NCI-H748 treated with DMSO at 0.1 percent for 48 hours (cell line): ENCODE measurements at regions not wholly inside any gene's neighbourhood (a gene's known extent, or its start where the extent isn't known, plus 50 kb on each side); places are given as distances from the start of the nearest gene placed in this dataset.

Experiments used
- DNase-seq: peaks from one replicate; lab custom pipeline; 2025; lab: John Stamatoyannopoulos, UW

DNA sequence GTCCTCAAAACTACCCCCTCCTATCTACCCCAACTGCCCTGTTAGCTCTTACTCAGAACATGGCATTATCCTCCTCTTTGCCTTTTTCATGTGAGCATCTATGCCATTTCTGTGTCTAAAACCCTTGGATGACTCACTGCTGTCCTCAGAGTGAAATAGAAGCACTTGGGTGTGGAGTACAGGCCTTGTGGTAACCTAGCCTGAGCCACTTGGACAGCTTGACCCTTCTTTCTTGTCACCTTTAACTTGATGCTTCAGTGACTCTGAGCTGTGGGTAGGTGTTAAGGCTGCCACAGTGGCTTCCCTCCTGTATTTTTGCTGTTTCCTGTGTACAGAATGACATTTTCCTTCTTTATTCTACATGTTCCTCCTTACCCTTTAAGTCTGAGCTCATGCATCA, 391.4 kb downstream of the SH3GL2 start:
- DNase-seq, result no peak

DNA sequence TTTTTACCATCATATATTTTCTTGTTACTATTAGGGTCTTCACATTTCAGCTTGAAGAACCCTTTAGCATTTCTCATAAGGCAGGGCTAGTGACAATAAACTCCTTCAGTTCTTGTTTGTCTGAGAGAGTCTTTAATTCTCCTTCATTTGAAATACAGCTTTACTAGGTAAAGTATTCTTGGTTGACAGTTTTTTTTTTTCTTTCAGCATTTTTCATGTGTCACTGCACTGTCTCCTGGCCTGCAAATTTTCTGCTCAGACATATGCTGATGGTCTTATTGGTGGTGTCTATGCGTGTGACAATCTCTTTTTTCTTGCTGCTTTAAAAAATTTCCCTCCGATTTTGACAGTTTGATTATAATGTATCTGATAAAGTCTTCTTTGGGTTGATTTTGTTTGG, 399.9 kb downstream of the SH3GL2 start:
- DNase-seq, result no peak

DNA sequence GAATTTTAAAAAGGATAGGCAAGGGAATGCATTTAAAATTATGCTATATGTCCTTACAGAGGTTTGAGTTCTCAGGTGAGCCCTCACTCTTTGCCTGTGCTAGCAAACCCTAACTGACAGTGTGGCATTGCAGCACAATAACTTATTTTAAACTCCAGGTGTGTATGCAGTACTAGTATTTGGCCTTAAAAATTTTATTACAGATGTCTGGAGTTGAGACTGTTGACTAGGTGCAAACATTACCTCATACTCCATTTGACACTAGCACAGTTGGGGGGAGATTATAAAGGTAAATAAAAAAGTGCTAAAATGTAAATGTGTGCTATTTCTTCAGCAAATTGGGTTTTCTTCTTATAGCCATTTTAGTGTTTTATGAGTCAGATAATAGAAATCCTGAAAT, 407.7 kb downstream of the SH3GL2 start:
- peak; percentile 16 for DNase-seq

DNA sequence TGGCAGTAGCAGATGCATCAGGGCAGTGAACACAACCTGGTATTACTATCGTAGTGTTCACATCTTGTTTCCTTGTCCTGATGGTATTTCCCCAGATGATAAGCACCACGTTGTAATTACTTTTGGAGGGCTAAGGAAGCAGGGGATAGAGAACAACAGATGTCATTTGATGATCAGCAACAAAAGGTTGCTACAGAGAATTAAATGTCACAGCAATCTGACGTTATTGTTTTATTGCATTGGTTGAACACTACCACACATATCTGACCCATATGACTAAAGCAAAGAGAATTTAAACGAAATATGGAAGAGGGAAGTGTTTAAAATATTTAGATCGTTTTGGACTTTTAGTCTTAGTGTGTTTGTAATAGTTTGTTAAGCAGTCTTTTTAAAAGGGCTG, 408.3 kb downstream of the SH3GL2 start:
- DNase-seq, result no peak

DNA sequence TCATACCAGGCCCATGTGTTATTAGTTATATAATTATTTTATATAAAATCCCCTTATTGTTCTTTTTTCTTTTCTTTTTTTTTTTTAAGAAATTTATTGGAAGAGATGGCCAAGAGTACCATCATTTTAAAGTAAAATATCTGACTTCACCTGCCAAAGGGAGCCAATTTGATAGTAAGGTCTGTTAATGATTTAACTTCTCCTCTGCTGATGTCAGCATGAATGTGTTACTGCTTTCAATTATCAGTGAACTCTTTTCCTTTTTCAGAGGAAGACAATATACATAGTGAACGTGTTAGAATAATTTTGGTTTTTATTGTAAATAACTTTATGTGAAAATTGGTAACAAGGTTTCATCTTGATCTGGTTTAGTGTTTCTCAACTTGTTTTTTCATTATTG, 409.6 kb downstream of the SH3GL2 start:
- no peak for DNase-seq

DNA sequence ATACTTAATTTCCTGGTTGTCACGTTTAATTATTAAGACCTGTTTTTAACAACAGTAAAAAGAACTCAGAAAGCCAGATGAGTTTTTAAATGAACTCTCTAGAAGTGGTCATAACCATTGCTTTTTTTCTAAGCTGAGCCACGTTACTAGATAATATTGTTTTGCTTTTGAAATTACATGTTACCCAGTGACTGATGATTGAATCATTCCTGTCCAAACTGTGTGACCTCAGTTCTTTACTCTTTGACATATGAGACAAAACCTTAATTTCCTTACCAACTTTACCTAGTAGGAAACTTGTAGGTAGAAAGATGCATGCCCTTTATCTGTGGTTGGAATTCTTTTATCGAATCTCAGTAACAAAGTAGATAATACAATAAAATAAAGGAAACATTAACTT, 411.7 kb downstream of the SH3GL2 start:
- no peak for DNase-seq

DNA sequence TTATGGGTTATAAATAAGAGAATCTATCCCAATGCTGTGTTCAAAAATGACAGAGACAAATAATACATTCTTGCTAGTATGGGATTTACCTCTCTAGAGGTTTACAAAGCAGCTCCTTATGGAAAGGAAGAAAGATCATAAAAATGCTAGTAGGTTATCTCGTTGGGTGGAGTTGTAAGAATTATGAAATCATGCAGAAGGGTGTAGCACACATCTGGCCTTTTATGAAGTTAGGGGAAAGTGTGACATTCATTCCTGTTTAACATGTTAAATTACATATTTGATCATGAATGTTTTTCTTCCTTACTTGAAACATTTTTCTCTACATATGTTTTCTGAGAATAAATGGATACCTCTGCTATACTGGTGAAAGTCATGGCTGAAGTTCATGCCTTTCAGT, 414.2 kb downstream of the SH3GL2 start:
- DNase-seq, result no peak

DNA sequence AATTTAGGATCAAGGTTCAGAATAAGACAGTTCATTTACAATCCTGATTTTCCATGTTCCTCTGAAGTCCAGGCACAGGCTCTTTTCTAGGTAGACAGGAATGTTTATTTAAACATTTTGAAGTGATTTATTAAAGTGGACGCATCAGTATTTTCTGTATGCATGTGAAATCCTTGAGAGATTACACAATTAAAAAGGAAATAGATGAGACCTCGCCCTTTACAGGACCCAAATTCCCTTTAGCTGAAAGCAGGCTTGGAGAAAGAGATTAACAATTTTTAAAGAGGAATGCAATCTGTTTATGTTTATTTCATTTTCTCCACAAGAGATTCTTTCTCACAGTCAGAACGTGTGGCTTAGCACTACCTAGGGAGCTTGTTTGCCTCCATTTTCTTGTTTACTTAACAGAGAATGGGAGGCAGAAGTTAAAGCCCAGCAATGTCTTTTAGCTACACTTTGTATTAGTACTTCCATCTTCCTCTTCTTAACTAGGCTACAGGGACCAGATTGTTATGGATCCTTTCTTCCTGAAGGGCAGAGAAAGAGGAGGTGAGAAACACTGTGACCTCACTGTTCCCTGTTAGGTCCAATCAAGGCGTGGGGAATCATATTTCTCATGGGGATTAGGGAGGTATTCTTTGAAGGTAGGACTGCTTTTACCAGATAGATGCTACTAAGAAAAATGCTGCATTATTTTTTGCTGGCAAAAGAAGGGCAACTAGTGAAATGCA, 416.0 kb downstream of the SH3GL2 start:
- no peak for DNase-seq

DNA sequence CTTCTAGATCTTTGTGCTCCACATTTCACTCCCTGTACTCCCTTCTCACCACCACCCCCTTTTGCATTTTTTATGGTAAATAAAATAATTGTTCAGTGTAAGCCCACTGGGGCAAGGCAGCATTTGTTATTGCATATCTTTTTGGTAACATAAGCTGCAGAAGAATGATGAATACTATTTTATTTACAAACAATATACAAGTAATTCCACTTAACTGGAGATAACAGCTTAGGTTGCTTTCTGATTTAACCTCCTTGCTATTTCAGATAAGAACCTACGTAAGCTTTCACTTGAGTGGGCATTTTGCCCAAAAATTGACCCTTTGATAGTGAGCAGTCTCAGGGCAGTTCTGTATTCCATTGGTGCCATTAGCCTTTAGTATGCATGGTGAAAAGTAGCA, 417.9 kb downstream of the SH3GL2 start:
- DNase-seq, result no peak

DNA sequence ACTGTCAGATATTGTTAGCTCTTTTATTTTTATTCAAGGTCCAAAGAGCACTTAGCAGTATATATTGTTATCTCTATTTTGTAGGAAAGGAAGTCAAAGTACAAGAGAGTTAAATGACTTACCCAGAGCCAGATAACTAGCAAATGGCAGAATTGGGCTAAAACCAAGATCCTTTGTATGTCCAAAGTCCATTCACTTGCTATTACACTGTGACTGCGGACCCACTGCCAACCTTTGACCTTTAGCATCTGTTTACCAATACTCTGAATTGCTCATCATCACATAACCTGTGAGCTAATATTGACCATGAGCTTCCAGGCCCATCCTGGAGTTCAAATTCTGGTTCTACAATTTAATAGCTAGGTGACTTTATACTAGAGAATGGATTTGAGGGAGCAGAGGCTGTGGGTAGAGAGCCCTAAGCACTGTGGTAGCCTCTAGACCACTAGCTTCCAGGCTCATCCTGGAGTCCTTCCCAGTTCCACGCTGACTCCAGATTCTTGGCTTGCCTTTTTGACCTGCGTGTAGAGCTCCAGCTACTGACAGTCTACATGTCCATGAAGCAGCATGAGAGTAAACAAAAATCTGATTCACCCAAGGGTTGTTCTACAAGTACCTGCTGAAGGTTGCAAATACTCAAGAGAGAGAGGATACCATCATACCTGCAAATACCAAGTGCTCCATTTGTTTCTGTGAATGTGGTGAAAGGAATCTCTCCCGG, 424.0 kb downstream of the SH3GL2 start:
- no peak for DNase-seq

DNA sequence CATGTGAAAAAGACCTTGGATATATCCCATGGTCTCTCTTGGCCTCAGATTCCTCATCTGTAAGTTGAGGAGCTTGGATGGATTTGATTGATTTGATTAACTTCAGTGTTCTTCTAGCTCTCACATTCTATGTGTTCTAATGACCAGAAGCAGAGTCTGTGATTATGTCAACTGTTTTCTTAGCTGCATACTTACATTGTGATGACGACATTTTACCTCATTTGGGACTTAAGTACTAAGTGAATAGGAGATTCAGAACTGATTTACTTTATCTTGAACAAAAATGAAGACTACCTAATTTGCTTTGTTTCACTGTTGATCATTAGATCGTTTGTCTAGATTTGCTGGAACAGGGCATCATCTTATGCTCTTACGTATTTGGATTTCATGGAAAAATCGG, 427.7 kb downstream of the SH3GL2 start:
- DNase-seq, result no peak

DNA sequence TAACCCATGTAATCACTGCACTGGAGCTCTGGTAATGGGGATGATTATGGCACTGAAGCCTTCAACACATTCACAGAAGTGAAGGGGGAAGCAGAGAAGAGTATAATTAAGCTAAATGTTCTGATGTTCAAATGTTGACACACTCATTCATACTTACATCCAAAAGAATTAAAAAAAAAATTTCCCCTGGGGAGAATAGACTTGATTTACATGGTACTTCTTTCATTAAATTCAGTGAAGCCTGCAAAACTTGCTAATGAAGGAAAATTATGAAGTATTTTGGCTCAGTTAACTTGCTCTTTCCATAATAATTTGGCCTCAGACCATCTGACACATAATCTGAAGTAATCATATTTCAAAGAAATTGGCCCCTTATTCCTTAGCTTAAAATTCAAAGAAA, 428.8 kb downstream of the SH3GL2 start:
- DNase-seq, result peak; percentile 97

DNA sequence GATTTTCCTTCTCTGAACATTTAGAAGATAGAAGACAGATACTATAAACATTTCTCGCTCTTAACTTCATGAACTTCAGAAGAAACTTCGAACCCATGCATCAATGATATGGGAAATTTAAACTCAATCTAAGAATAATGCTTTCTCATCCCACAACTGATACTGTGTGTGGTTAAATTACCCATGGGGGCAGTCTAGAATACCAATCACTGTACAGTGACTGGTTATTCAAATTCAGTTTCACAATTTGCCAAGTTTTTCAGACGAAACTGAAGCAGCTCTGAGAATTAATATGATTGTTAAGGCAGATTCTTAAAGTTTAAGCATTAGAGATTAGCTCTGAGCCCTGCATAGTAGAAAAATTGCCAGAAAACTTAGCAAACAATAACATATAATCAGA, 431.0 kb downstream of the SH3GL2 start:
- DNase-seq, result no peak

DNA sequence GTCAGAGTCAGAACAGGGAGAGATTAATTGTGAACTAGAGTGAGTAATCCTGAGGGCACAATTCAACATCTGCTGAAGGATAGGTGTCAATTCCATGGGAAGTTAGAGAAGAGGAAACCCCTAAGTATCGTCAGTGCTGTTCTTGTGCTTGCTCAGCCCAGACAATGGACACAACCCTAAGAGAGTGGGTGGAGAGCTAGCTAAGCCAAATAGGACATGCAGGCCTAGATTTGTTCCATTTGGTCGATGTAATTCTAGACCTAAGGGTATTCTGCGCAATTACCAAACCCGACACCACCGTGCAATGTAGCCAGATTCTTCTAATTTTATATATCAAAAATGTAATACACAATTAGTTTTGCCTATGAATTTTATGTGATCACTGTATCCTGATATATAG, 431.6 kb downstream of the SH3GL2 start:
- no peak for DNase-seq

DNA sequence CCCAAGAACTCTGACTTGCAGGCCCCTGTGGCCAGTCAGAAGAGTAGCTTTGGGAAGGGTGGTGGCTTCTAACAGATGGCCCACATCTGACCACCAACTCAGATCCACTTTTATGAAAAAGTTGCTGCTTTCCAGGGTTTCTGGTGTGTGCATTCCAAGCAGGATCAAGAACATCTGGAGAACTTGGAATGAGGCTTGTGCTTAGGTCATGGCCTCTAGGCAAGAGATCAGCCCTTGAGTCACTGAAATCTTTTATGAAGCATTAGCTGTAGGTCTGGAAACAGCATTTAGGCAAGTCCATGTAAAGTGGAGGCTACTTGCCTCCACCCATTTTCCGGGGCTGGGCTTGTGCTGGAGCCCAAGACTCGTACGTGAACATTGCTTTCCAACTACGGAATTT, 433.3 kb downstream of the SH3GL2 start:
- DNase-seq, result no peak

DNA sequence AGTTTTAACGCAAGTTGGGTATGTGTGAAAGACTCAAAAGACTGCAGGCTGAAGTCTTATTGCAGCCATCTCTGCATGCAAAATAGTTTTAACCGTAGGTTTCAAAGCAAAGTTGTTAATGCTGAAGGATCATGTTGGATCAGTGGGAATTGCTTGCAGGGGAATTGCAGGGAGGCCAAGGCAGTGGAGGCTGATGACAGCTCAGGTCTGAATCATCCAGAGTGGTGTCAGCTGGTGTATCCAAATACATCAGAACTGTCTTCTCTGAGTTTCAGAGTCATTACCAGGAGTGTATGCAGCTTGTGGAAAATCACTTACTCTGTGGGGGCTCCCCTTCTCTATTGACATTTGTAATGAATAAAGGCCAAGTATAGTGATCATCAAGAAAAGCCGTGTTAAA, 435.7 kb downstream of the SH3GL2 start:
- no peak for DNase-seq

DNA sequence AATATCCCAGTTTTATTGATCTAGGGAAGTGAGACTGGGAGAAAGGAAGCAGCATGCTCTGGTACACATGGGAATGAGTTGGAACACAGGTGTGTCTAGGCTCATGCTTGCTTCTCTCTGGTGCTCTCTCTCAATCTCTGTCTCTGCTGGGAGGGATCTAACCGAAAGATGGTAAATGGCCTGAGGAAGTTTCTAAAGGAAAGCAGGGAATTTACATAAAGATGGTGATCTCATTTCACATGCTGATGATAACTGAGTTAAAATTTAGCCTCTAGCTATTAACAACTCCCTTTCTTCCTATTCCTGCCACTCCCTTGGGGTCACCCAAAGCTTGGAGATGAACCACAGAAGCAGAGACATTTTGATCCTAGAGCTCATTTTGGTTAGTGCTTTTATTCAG, 436.2 kb downstream of the SH3GL2 start:
- no peak for DNase-seq

DNA sequence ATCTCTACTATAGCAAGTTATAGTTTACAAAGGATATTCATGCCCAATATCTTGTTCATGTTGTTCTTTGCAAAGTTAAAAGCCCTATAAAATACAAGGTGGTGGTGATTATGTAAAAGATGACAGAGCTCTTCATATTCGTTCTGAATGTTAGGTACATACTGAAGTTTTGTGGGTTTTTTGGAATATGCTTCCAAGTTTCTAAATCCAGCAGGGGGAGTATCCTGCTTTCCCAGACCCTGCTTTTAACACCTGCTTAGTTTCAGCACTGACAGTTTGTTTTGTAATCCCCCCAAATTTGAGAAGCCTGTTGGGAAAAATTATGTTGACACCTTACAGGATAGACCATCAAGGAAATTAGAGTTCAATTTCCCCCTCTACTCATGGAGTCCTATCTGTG, 438.3 kb downstream of the SH3GL2 start:
- DNase-seq, result no peak

DNA sequence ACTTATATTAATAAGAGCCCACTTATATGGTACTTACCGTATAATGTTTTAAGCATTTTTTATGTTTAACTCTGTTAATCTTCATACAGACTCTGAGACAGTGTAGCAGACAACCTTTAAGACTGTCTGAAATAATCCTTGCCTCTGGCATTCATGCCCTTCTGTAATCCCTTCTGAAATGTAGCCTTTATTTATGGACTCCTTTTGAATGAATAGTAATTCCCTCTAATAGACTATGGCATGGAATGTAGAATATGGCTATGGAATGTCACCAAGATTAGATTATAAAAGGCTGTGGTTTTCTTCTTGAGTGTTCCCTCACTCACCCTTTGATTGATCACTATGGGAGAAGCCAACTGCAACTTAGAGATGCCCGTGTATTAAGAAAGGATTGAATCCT, 439.4 kb downstream of the SH3GL2 start:
- DNase-seq, result no peak

DNA sequence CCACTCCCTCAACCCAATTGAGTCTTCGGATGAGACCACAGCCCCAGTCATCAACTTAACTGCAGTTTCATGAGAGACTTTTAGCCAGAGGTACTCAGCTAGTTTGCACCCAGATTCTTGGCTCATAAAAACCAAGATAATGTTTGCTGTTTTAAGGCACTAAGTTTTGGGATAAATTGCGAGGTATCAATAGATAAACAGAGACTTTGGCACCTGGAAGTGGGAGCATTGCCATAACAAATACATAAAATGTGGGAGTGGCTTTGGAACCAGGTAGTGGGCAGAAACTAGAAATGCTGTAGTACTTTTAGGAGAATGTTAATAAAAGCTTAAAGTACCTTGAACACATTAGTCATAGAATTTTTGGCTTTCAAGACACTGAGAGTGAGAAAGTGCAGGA, 439.8 kb downstream of the SH3GL2 start:
- DNase-seq, result no peak

DNA sequence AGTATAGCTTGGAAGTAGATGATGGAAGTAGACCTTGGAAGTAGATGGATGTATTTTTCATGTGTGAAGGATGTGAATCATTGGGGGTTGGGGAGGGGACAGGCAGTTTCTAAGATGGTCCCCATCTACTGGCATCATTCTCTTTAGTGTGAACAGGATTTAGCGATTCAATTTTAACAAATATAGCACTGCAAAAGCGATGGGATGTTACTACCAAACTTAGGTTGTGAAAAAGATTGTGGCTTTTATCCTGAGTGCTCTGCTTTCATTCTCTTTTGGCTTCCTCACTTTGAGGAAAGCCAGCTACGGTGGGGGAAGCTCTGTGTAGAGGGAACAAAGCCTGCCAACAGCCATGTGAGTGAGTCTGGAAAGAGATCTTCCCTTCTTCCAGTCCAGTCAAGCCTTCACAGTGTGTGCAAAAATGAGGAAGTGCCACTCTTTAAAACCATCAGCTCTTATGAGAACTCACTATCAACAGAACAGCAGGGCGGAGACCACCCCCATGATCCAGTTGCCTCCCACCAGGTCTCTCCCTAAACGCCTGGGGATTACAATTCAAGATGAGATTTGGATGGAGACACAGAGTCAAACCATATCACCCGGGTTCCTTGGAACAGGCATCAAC, 441.4 kb downstream of the SH3GL2 start:
- no peak for DNase-seq

DNA sequence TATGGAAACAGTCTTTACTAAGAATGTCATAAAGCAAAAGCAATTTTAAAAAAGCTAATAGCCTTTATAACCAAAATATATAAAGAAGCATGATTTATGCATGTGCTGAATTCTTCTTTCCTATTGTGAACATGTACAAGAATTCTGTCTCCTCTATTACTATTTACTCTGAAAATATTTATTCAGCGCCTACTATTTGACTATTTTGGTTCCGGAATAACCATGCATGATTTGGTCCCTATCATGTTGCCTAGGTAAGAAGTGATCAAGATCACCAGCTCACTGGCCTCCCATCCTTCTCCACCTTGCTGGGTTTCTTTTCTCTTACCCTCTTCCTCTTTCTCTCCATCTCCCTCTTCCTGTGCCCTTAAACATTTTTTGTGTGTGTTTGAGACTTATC, 443.8 kb downstream of the SH3GL2 start:
- DNase-seq, result no peak

DNA sequence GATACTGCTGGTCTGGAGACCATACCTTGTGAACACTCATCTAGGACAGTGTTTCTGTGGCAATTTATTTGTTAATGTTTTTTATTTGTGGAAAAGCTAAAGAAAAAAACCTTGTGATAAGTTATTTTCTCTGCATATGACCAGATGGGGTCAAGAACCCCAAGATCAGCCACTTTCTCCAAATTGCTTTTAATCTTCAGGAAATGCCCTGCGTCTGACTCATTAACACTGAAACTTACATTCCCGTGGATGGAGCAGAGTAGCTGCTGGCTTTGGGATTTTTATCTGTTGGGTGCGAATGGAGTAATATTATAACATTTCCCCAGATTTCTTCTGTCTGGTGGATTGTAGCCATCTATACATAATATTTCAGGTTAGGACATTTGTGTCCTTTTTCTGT, 444.5 kb downstream of the SH3GL2 start:
- DNase-seq, result no peak

DNA sequence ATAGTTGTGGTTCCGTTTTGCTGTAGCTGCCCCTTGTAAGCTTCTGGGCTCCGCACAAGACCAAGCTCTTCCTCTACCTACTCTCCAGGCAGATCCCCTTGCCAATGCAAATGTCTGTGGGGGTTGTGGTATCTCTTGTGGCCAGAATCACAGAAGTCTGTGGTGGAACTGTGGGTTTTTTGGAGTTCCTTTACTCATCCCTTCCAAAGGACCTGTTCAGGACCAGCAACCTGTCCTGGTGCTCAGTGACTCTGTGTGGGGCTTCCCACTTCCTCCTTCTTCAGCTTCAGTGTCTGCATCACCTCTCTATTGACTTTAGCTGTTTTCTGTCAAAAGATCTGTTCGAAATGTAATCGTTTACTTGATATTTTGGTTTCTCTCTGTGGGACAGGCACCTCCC, 441.3 kb upstream of the ADAMTSL1 start:
- no peak for DNase-seq
